GM12892 (cell line): ENCODE measurements at regions not wholly inside any gene's neighbourhood (a gene's known extent, or its start where the extent isn't known, plus 50 kb on each side); places are given as distances from the start of the nearest gene placed in this dataset.
"Not testable (repeated sequence)": the region's sequence is repeated elsewhere in the genome, so short reads cannot be mapped to it uniquely, and the experiment has no call there.

ENCODE experiments used
- POLR2A ChIP-seq: IDR thresholded peaks from 2 replicates; pipeline ENCODE4 v1.6.1; 2011; ENCODE audit warnings: low read depth, low read length, control low read depth
- POLR2AphosphoS5 ChIP-seq: IDR thresholded peaks from 2 replicates; pipeline ENCODE4 v1.6.1; 2011; ENCODE audit warnings: low read depth, low read length, control low read depth

- TF ChIP-seq POLR2A, POLR2AphosphoS5: not testable (repeated sequence)
These were observed 115.7 kb upstream of the NR3C1 start for GRCh38 chr5:143519215-143519614.
